HCT116 (cell line): ENCODE measurements at regions not wholly inside any gene's neighbourhood (a gene's known extent, or its start where the extent isn't known, plus 50 kb on each side); places are given as distances from the start of the nearest gene placed in this dataset.
"Not testable (repeated sequence)": the region's sequence is repeated elsewhere in the genome, so short reads cannot be mapped to it uniquely, and the experiment has no call there.

Experiments
- CEBPB ChIP-seq: IDR thresholded peaks from 2 replicates; pipeline ENCODE4 v1.6.1; 2012; ENCODE audit warnings: low read depth
- EGR1 ChIP-seq: IDR thresholded peaks from 2 replicates; pipeline ENCODE4 v1.6.1; 2012; ENCODE audit warnings: low read depth
- EZH2 ChIP-seq: fragments of 200-600 bp; sonication (generic); IDR thresholded peaks from 2 replicates; pipeline ENCODE4 v1.6.1; 2017; ENCODE audit warnings: antibody characterized with exemption, mixed run types
- JUND ChIP-seq: IDR thresholded peaks from 2 replicates; pipeline ENCODE4 v1.6.1; 2012
- MAX ChIP-seq: IDR thresholded peaks from 2 replicates; pipeline ENCODE4 v1.6.1; 2012
- POLR2A ChIP-seq: IDR thresholded peaks from 2 replicates; pipeline ENCODE4 v1.7.0; 2011; ENCODE audit warnings: borderline replicate concordance; ENCODE audit not compliant: insufficient read depth, insufficient read length; ENCODE audit errors: extremely low read depth
- POLR2AphosphoS5 ChIP-seq: IDR thresholded peaks from 2 replicates; pipeline ENCODE4 v1.6.1; 2011; ENCODE audit warnings: mild to moderate bottlenecking, low read depth, low read length, moderate library complexity
- RAD21 ChIP-seq: IDR thresholded peaks from 2 replicates; pipeline ENCODE4 v1.6.1; 2012; ENCODE audit warnings: low read depth, mild to moderate bottlenecking
- REST ChIP-seq: IDR thresholded peaks from 2 replicates; pipeline ENCODE4 v1.6.1; 2012; ENCODE audit warnings: low read depth
- TCF7L2 ChIP-seq: IDR thresholded peaks from 2 replicates; pipeline ENCODE4 v1.7.0; 2011; ENCODE audit warnings: borderline replicate concordance, inconsistent platforms; ENCODE audit not compliant: insufficient read depth, insufficient read length; ENCODE audit errors: extremely low read depth
- ZBTB33 ChIP-seq: IDR thresholded peaks from 2 replicates; pipeline ENCODE4 v1.6.1; 2011; ENCODE audit warnings: mild to moderate bottlenecking, low read length, moderate library complexity; ENCODE audit not compliant: insufficient replicate concordance; ENCODE audit errors: extremely low read depth
- TF ChIP-seq, protein P1 (sequence below), 3 experiments: fragments of 200-600 bp in 1 of 3; sonication (generic) in 1 of 3; IDR thresholded peaks in 2 of 3; conservative IDR thresholded peaks in 1 of 3; 2 replicates each; pipeline ENCODE4 v1.5.1; 2012 to 2017; ENCODE audit warnings: low read depth in 2 of 3, low read length in 2 of 3, antibody characterized with exemption in 1 of 3, borderline replicate concordance in 1 of 3, control low read depth in 1 of 3, mild to moderate bottlenecking in 1 of 3, mixed read lengths in 1 of 3, mixed run types in 1 of 3, moderate library complexity in 1 of 3; ENCODE audit not compliant: insufficient read depth in 1 of 3

GRCh38 chr13:21307158-21307557 lies 130.7 kb downstream of the MRPL57 start:
- TF ChIP-seq POLR2A, REST, EZH2, POLR2AphosphoS5, CEBPB, JUND, MAX, EGR1, TCF7L2, ZBTB33, RAD21: not testable (repeated sequence)
- TF ChIP-seq, protein P1, sequence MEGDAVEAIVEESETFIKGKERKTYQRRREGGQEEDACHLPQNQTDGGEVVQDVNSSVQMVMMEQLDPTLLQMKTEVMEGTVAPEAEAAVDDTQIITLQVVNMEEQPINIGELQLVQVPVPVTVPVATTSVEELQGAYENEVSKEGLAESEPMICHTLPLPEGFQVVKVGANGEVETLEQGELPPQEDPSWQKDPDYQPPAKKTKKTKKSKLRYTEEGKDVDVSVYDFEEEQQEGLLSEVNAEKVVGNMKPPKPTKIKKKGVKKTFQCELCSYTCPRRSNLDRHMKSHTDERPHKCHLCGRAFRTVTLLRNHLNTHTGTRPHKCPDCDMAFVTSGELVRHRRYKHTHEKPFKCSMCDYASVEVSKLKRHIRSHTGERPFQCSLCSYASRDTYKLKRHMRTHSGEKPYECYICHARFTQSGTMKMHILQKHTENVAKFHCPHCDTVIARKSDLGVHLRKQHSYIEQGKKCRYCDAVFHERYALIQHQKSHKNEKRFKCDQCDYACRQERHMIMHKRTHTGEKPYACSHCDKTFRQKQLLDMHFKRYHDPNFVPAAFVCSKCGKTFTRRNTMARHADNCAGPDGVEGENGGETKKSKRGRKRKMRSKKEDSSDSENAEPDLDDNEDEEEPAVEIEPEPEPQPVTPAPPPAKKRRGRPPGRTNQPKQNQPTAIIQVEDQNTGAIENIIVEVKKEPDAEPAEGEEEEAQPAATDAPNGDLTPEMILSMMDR (IDR thresholded peaks at IDR 0.05 in 2 of 3, conservative IDR thresholded peaks at IDR 0.05 in 1 of 3; ENCODE audit: borderline replicate concordance in 1 of 3, insufficient read depth in 1 of 3, low read depth in 2 of 3, low read length in 2 of 3): not testable (repeated sequence)
